HepG2 (cell line): ENCODE measurements at regions not wholly inside any gene's neighbourhood (a gene's known extent, or its start where the extent isn't known, plus 50 kb on each side); places are given as distances from the start of the nearest gene placed in this dataset.

Experiments used
- ATAC-seq: fragments of 200-7000 bp; cut with Tn5 transposase; 3 replicates; pipeline ENCODE4 v1.9.1; 2020; ENCODE audit warnings: mild to moderate bottlenecking, moderate library complexity
- BruUV-seq: library from RNA; stranded (reverse); fragments of 400-500 nt; replicated peaks from 2 replicates; lab custom pipeline; 2021; lab: Mats Ljungman, UMichigan
- CTCF ChIA-PET: fragments of 300-600 bp; formaldehyde crosslinking; extraction: SDS; loops from one replicate; lab custom pipeline; 2021; ENCODE audit warnings: low total read pairs, inconsistent platforms, low intra/inter-chr PET ratio; lab: Yijun Ruan, JAX
- POLR2A ChIA-PET: fragments of 350-600 bp; sonication (Branson Sonifier 250); formaldehyde crosslinking; loops from one replicate; lab custom pipeline; 2020; ENCODE audit warnings: antibody characterized with exemption, inconsistent platforms; lab: Yijun Ruan, JAX
- DNase-seq: peaks from one replicate; pipeline ENCODE4 v3.0.0-alpha.2; 2015; ENCODE audit warnings: low spot score
- FAIRE-seq: peaks from 3 replicates; lab custom pipeline; 2011; peaks lifted over from hg19 to GRCh38; lab: Jason Lieb, UNC
- H2AFZ ChIP-seq: one replicate; pipeline ENCODE4 v1.6.1; 2011; ENCODE audit warnings: low read length, inconsistent platforms
- H3K27ac ChIP-seq: fragments of 300-600 bp; 3 replicates; pipeline ENCODE4 v1.8.0; 2011; ENCODE audit warnings: mixed run types, mild to moderate bottlenecking, mixed read lengths, low read length, inconsistent platforms; ENCODE audit not compliant: insufficient read depth; ENCODE audit errors: extremely low read length
- H3K27me3 ChIP-seq, 2 experiments: fragments of 200-600 bp in 1 of 2; 2 replicates in 1 of 2; 3 replicates in 1 of 2; pipeline versions ENCODE4 v1.6.0 to v1.8.0; 2011; ENCODE audit warnings: low read length in 2 of 2, mild to moderate bottlenecking in 2 of 2, moderate library complexity in 2 of 2, inconsistent platforms in 1 of 2; ENCODE audit not compliant: insufficient read depth in 2 of 2, control insufficient read depth in 1 of 2
- H3K36me3 ChIP-seq, 2 experiments: fragments of 200-600 bp in 1 of 2; replicated peaks in 1 of 2; 2 replicates in 1 of 2; 3 replicates in 1 of 2; pipeline versions ENCODE4 v1.5.1 to v1.8.0; 2011; ENCODE audit warnings: low read length in 2 of 2, inconsistent platforms in 1 of 2; ENCODE audit not compliant: insufficient read depth in 2 of 2, control insufficient read depth in 1 of 2
- H3K4me1 ChIP-seq: 2 replicates; pipeline ENCODE4 v1.5.1; 2012; ENCODE audit warnings: low read length, inconsistent platforms; ENCODE audit not compliant: insufficient read depth
- H3K4me2 ChIP-seq: 2 replicates; pipeline ENCODE4 v1.6.0; 2011; ENCODE audit warnings: low read depth, low read length, inconsistent platforms
- H3K4me3 ChIP-seq, 3 experiments: fragments of 200-600 bp in 1 of 3; sonication (generic), shearing (Covaris generic) in 1 of 3; replicated peaks in 1 of 3; 2 replicates each; pipeline ENCODE4 v1.5.1; 2011 to 2016; ENCODE audit warnings: low read length in 3 of 3, inconsistent platforms in 2 of 3, low read depth in 2 of 3, mild to moderate bottlenecking in 2 of 3, control low read depth in 1 of 3, mixed read lengths in 1 of 3; ENCODE audit not compliant: insufficient read depth in 1 of 3
- H3K79me2 ChIP-seq: one replicate; pipeline ENCODE4 v1.6.1; 2011; ENCODE audit warnings: low read length, inconsistent platforms; ENCODE audit not compliant: insufficient read depth
- H3K9ac ChIP-seq: 2 replicates; pipeline ENCODE4 v1.6.0; 2011; ENCODE audit warnings: mild to moderate bottlenecking, low read depth, low read length, inconsistent platforms; ENCODE audit not compliant: insufficient read depth
- H3K9me3 ChIP-seq: 2 replicates; pipeline ENCODE4 v1.5.1; 2012; ENCODE audit warnings: mild to moderate bottlenecking, low read length
- H4K20me1 ChIP-seq: 2 replicates; pipeline ENCODE4 v1.6.0; 2011; ENCODE audit warnings: inconsistent platforms, mild to moderate bottlenecking, low read length, moderate library complexity; ENCODE audit not compliant: insufficient read depth
- ARNTL ChIP-seq: sonication (generic); formaldehyde crosslinking; IDR thresholded peaks from 2 replicates; pipeline ENCODE4 v1.4.0; 2020; ENCODE audit warnings: mild to moderate bottlenecking, missing genetic modification reagents
- ASH2L ChIP-seq: fragments of 300-600, 200-600 bp; sonication (generic); IDR thresholded peaks from 2 replicates; pipeline ENCODE4 v1.7.0; 2017; ENCODE audit warnings: low read depth, mild to moderate bottlenecking, moderate library complexity, mixed read lengths, low read length; ENCODE audit not compliant: insufficient read length
- EP300 ChIP-seq, 3 experiments: sonication (generic) in 1 of 3; formaldehyde crosslinking in 1 of 3; IDR thresholded peaks; 2 replicates each; pipeline versions ENCODE4 v1.5.1 to v1.6.1; 2011 to 2020; ENCODE audit warnings: low read depth in 2 of 3, low read length in 2 of 3, borderline replicate concordance in 1 of 3, improper control_type of control experiment in 1 of 3, mild to moderate bottlenecking in 1 of 3, missing genetic modification reagents in 1 of 3, moderate library complexity in 1 of 3
- ETS1 ChIP-seq: sonication (generic); formaldehyde crosslinking; IDR thresholded peaks from 2 replicates; pipeline ENCODE4 v1.4.0; 2020; ENCODE audit warnings: missing genetic modification reagents
- KLF16 ChIP-seq, 2 experiments: sonication (generic) in 1 of 2; formaldehyde crosslinking in 1 of 2; IDR thresholded peaks; 2 replicates each; pipeline versions ENCODE4 v1.6.1 to v1.8.0; 2016 to 2023; ENCODE audit warnings: missing genetic modification reagents in 2 of 2, missing compliant biosample characterization in 1 of 2
- NFRKB ChIP-seq: fragments of 450-650 bp; IDR thresholded peaks from 2 replicates; pipeline ENCODE4 v1.6.1; 2017
- RAD21 ChIP-seq: fragments of 450-650 bp; formaldehyde crosslinking; IDR thresholded peaks from 2 replicates; pipeline ENCODE4 v1.5.0; 2020; ENCODE audit warnings: mild to moderate bottlenecking
- RFX5 ChIP-seq: IDR thresholded peaks from 2 replicates; pipeline ENCODE4 v1.6.1; 2011; ENCODE audit warnings: low read depth, low read length, improper control_type of control experiment
- TCF7 ChIP-seq: sonication (generic); IDR thresholded peaks from 2 replicates; pipeline ENCODE4 v1.6.1; 2016; ENCODE audit warnings: antibody characterized with exemption, low read depth
- ZBTB33 ChIP-seq: sonication (generic); formaldehyde crosslinking; IDR thresholded peaks from 2 replicates; pipeline ENCODE4 v1.4.0; 2020; ENCODE audit warnings: missing genetic modification reagents
- ZFX ChIP-seq: sonication (generic); formaldehyde crosslinking; IDR thresholded peaks from 2 replicates; pipeline ENCODE4 v1.4.0; 2020; ENCODE audit warnings: mild to moderate bottlenecking, low read depth, missing genetic modification reagents, moderate library complexity
- ZNF143 ChIP-seq: sonication (generic); formaldehyde crosslinking; IDR thresholded peaks from 2 replicates; pipeline ENCODE4 v1.4.0; 2020; ENCODE audit warnings: missing genetic modification reagents
- ZNF414 ChIP-seq: sonication (generic); formaldehyde crosslinking; IDR thresholded peaks from 2 replicates; pipeline ENCODE4 v1.5.0; 2020; ENCODE audit warnings: missing genetic modification reagents
- ZNF609 ChIP-seq: sonication (generic); formaldehyde crosslinking; IDR thresholded peaks from 2 replicates; pipeline ENCODE4 v1.4.0; 2020; ENCODE audit warnings: mild to moderate bottlenecking, missing genetic modification reagents, borderline replicate concordance
- ZNF652 ChIP-seq: IDR thresholded peaks from 2 replicates; pipeline ENCODE4 v1.6.1; 2016; ENCODE audit warnings: low read depth, borderline replicate concordance
- WGBS: methylation state at CpG from one replicate; pipeline ENCODE4 v1.1.6; 2017; ENCODE audit warnings: low lambda C conversion rate; 5-methylcytosine and 5-hydroxymethylcytosine counted together
- in situ Hi-C: cut with HindIII; loops from 2 replicates; pipeline ENCODE4 v1.10.0; 2017; ENCODE audit warnings: low pct_unique_long_range_greater_than_20kb; ENCODE audit not compliant: extremely low pct_ligation_motif_present
- intact Hi-C: fragments of 100-400 bp; cut with micrococcal nuclease; formaldehyde crosslinking; loops from one replicate; pipeline ENCODE4 v1.10.0; 2022; ENCODE audit not compliant: unreplicated experiment

- no peaks in the 10 kb centered on the region for H4K20me1 ChIP-seq
- POLR2A ChIA-PET, result no interaction called here
- no peak overlapping the region for H3K4me3 ChIP-seq
- no peak overlapping the region for H3K4me2 ChIP-seq
- no peaks in the 10 kb centered on the region for H3K9me3 ChIP-seq
- DNase-seq (no peak), ATAC-seq (peak; percentile 73), FAIRE-seq (no peak)
- H3K36me3 ChIP-seq, result no peaks in the 10 kb centered on the region
- in situ Hi-C loops, result no loop called here
- H3K27ac ChIP-seq, result no peak overlapping the region
- no peaks in the 10 kb centered on the region for H3K4me1 ChIP-seq
- no peak overlapping the region for H3K9ac ChIP-seq
- no peak overlapping the region for H2AFZ ChIP-seq
- BruUV-seq, result no TSS peak
- 24% methylated on average over 11 of the region's 11 CpGs for WGBS
- H3K27me3 ChIP-seq, result no peaks in the 10 kb centered on the region
- intact Hi-C loops, result no loop called here
- no peaks in the 10 kb centered on the region for H3K79me2 ChIP-seq
- CTCF ChIA-PET, result no interaction called here
- TF ChIP-seq RAD21 (CRISPR knock-in tag) (peak; percentile 24; the same call in 1 of the 2 replicates), ZBTB33 (CRISPR knock-in tag) (no peak), NFRKB (no peak), EP300 (IDR thresholded peaks at IDR 0.05; ENCODE audit: low read depth in 2 of 2, low read length in 2 of 2) (no peak), EP300 (CRISPR knock-in tag; IDR thresholded peaks at IDR 0.05; ENCODE audit: borderline replicate concordance) (no peak), ZNF652 (CRISPR knock-in tag) (peak; percentile 83), RFX5 (no peak), ZNF609 (CRISPR knock-in tag) (no peak), KLF16 (CRISPR knock-in tag; IDR thresholded peaks at IDR 0.05) (no peak), ARNTL (CRISPR knock-in tag) (no peak), ZNF143 (CRISPR knock-in tag) (no peak), TCF7 (no peak), ASH2L (no peak), ZNF414 (CRISPR knock-in tag) (no peak), ETS1 (CRISPR knock-in tag) (no peak), ZFX (CRISPR knock-in tag) (no peak)
Observed at GRCh38 chr10:121662945-121663917, 65.0 kb upstream of the FGFR2 start.
